ENCODE measurements at regions not wholly inside any gene's neighbourhood (a gene's known extent, or its start where the extent isn't known, plus 50 kb on each side); places are given as distances from the start of the nearest gene placed in this dataset.

DNA sequence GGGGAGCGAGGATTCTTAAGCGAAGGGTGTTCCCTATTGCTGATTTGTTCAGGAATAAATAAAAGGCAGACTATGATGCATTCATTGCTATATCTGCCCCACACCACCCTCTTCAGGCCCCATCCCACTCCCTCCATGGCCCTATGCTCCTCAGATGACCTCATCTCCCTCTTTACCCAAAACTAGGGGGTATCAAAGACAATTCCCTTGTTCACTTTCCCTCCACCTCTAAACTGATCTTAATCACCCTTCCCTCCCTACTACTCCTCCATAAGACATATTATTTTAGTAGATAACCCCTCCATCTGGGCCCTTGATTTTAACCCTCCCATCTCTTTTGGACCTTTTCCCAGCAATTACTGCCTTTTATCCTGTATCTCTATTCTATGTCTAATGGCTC lies 434.9 kb upstream of the RUNX1 start:
- TF ChIP-seq, protein P1, sequence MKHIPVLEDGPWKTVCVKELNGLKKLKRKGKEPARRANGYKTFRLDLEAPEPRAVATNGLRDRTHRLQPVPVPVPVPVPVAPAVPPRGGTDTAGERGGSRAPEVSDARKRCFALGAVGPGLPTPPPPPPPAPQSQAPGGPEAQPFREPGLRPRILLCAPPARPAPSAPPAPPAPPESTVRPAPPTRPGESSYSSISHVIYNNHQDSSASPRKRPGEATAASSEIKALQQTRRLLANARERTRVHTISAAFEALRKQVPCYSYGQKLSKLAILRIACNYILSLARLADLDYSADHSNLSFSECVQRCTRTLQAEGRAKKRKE (CRISPR knock-in tag; IDR thresholded peaks at IDR 0.05; ENCODE audit: low read depth): no peak
- TF ChIP-seq POLR2A (IDR thresholded peaks at IDR 0.05; ENCODE audit: low read length): no peak
- TF ChIP-seq, protein P2, sequence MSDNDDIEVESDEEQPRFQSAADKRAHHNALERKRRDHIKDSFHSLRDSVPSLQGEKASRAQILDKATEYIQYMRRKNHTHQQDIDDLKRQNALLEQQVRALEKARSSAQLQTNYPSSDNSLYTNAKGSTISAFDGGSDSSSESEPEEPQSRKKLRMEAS (IDR thresholded peaks at IDR 0.05): no peak
- TF ChIP-seq, protein P3, sequence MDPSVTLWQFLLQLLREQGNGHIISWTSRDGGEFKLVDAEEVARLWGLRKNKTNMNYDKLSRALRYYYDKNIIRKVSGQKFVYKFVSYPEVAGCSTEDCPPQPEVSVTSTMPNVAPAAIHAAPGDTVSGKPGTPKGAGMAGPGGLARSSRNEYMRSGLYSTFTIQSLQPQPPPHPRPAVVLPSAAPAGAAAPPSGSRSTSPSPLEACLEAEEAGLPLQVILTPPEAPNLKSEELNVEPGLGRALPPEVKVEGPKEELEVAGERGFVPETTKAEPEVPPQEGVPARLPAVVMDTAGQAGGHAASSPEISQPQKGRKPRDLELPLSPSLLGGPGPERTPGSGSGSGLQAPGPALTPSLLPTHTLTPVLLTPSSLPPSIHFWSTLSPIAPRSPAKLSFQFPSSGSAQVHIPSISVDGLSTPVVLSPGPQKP (IDR thresholded peaks at IDR 0.05; ENCODE audit: low read depth, low read length): no peak
- TF ChIP-seq, protein P4, sequence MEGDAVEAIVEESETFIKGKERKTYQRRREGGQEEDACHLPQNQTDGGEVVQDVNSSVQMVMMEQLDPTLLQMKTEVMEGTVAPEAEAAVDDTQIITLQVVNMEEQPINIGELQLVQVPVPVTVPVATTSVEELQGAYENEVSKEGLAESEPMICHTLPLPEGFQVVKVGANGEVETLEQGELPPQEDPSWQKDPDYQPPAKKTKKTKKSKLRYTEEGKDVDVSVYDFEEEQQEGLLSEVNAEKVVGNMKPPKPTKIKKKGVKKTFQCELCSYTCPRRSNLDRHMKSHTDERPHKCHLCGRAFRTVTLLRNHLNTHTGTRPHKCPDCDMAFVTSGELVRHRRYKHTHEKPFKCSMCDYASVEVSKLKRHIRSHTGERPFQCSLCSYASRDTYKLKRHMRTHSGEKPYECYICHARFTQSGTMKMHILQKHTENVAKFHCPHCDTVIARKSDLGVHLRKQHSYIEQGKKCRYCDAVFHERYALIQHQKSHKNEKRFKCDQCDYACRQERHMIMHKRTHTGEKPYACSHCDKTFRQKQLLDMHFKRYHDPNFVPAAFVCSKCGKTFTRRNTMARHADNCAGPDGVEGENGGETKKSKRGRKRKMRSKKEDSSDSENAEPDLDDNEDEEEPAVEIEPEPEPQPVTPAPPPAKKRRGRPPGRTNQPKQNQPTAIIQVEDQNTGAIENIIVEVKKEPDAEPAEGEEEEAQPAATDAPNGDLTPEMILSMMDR (IDR thresholded peaks at IDR 0.05): no peak
- TF ChIP-seq, protein P5, sequence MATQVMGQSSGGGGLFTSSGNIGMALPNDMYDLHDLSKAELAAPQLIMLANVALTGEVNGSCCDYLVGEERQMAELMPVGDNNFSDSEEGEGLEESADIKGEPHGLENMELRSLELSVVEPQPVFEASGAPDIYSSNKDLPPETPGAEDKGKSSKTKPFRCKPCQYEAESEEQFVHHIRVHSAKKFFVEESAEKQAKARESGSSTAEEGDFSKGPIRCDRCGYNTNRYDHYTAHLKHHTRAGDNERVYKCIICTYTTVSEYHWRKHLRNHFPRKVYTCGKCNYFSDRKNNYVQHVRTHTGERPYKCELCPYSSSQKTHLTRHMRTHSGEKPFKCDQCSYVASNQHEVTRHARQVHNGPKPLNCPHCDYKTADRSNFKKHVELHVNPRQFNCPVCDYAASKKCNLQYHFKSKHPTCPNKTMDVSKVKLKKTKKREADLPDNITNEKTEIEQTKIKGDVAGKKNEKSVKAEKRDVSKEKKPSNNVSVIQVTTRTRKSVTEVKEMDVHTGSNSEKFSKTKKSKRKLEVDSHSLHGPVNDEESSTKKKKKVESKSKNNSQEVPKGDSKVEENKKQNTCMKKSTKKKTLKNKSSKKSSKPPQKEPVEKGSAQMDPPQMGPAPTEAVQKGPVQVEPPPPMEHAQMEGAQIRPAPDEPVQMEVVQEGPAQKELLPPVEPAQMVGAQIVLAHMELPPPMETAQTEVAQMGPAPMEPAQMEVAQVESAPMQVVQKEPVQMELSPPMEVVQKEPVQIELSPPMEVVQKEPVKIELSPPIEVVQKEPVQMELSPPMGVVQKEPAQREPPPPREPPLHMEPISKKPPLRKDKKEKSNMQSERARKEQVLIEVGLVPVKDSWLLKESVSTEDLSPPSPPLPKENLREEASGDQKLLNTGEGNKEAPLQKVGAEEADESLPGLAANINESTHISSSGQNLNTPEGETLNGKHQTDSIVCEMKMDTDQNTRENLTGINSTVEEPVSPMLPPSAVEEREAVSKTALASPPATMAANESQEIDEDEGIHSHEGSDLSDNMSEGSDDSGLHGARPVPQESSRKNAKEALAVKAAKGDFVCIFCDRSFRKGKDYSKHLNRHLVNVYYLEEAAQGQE (IDR thresholded peaks at IDR 0.05): no peak

Data from A549 (cell line).